A549 (cell line): ENCODE measurements at regions not wholly inside any gene's neighbourhood (a gene's known extent, or its start where the extent isn't known, plus 50 kb on each side); places are given as distances from the start of the nearest gene placed in this dataset.

Source experiments
- ATAC-seq, 2 experiments: fragments of 200-7000 bp in 1 of 2; fragments of >200 bp in 1 of 2; cut with Nextera tagmentation in 1 of 2; cut with Tn5 transposase in 1 of 2; 3 replicates each; pipeline versions ENCODE4 v1.8.0 to v1.9.1; 2018 to 2020; ENCODE audit warnings: mild to moderate bottlenecking in 1 of 2, moderate library complexity in 1 of 2
- CTCF ChIA-PET: fragments of 300-600 bp; sonication (Branson Sonifier 250); formaldehyde crosslinking; extraction: SDS; loops from one replicate; lab custom pipeline; 2021; ENCODE audit warnings: antibody characterized with exemption, inconsistent platforms; lab: Yijun Ruan, JAX
- POLR2A ChIA-PET: fragments of 350-600 bp; formaldehyde crosslinking; extraction: SDS; loops from one replicate; lab custom pipeline; 2021; ENCODE audit warnings: antibody characterized with exemption, inconsistent platforms; lab: Yijun Ruan, JAX
- DNase-seq, 2 experiments: peaks; one replicate each; pipeline versions ENCODE4 v3.0.0 to v3.0.0-alpha.2; 2011 to 2016; ENCODE audit warnings: low read depth in 1 of 2, low spot score in 1 of 2
- FAIRE-seq: peaks from 2 replicates; lab custom pipeline; 2011; peaks lifted over from hg19 to GRCh38; lab: Jason Lieb, UNC
- H3K27ac ChIP-seq, 2 experiments: fragments of >200 bp; sonication (Bioruptor Twin); formaldehyde crosslinking; 3 replicates each; pipeline ENCODE4 v1.5.1; 2016 to 2017
- H3K4me1 ChIP-seq: fragments of >200 bp; sonication (Bioruptor Twin); formaldehyde crosslinking; 3 replicates; pipeline ENCODE4 v1.6.1; 2016
- H3K4me2 ChIP-seq: fragments of >200 bp; sonication (Bioruptor Twin); formaldehyde crosslinking; 3 replicates; pipeline ENCODE4 v1.6.1; 2016
- H3K4me3 ChIP-seq: fragments of >200 bp; sonication (Bioruptor Twin); formaldehyde crosslinking; 3 replicates; pipeline ENCODE4 v1.5.1; 2016
- H3K9me3 ChIP-seq: fragments of >200 bp; sonication (Bioruptor Twin); formaldehyde crosslinking; 3 replicates; pipeline ENCODE4 v1.6.1; 2016
- CBX2 ChIP-seq: fragments of 200-600 bp; sonication (generic); IDR thresholded peaks from 2 replicates; pipeline ENCODE4 v1.6.1; 2016; ENCODE audit warnings: low read depth, mild to moderate bottlenecking, borderline replicate concordance
- CBX8 ChIP-seq: fragments of 200-600 bp; sonication (generic); IDR thresholded peaks from 2 replicates; pipeline ENCODE4 v1.6.1; 2016
- CEBPB ChIP-seq, 2 experiments: fragments of >200 bp in 1 of 2; sonication (Bioruptor Twin) in 1 of 2; formaldehyde crosslinking in 1 of 2; IDR thresholded peaks; 2 replicates each; pipeline ENCODE4 v1.6.1; 2012 to 2016
- CHD2 ChIP-seq: fragments of 150-350 bp; IDR thresholded peaks from 2 replicates; pipeline ENCODE4 v1.6.1; 2014; ENCODE audit warnings: low read length; ENCODE audit not compliant: partially characterized antibody
- CHD4 ChIP-seq: fragments of 200-600 bp; sonication (generic); IDR thresholded peaks from 2 replicates; pipeline ENCODE4 v1.6.1; 2016; ENCODE audit warnings: antibody characterized with exemption, mild to moderate bottlenecking, borderline replicate concordance
- EP300 ChIP-seq, 2 experiments: fragments of >200 bp; sonication (Bioruptor Twin); formaldehyde crosslinking; IDR thresholded peaks; 2 replicates in 1 of 2; 3 replicates in 1 of 2; pipeline ENCODE4 v1.6.1; 2016 to 2017
- ESRRA ChIP-seq: fragments of 150-350 bp; IDR thresholded peaks from 2 replicates; pipeline ENCODE4 v1.6.1; 2014; ENCODE audit warnings: mild to moderate bottlenecking, low read length, borderline replicate concordance
- GATA3 ChIP-seq: IDR thresholded peaks from 2 replicates; pipeline ENCODE4 v1.6.1; 2012; ENCODE audit warnings: borderline replicate concordance
- HEYL ChIP-seq: fragments of 250-450 bp; sonication (Bioruptor Pico); IDR thresholded peaks from 2 replicates; pipeline ENCODE4 v1.8.0; 2021; ENCODE audit warnings: mild to moderate bottlenecking, moderate library complexity
- HOXA7 ChIP-seq: fragments of 250-450 bp; sonication (Bioruptor Pico); IDR thresholded peaks from 2 replicates; pipeline ENCODE4 v1.5.0; 2020; ENCODE audit warnings: mild to moderate bottlenecking, moderate library complexity
- JUN ChIP-seq, 2 experiments: fragments of >200 bp; sonication (Bioruptor Twin); formaldehyde crosslinking; IDR thresholded peaks; 2 replicates in 1 of 2; 3 replicates in 1 of 2; pipeline ENCODE4 v1.6.1; 2016 to 2017
- MAFK ChIP-seq: fragments of 450-650 bp; IDR thresholded peaks from 2 replicates; pipeline ENCODE4 v1.6.1; 2014; ENCODE audit not compliant: partially characterized antibody
- MAX ChIP-seq: IDR thresholded peaks from 2 replicates; pipeline ENCODE4 v1.6.1; 2012
- MYC ChIP-seq: IDR thresholded peaks from 2 replicates; pipeline ENCODE4 v1.6.1; 2012; ENCODE audit warnings: mild to moderate bottlenecking, inconsistent platforms, low read length, improper control_type of control experiment, borderline replicate concordance
- NFE2L2 ChIP-seq: fragments of 150-350 bp; conservative IDR thresholded peaks from 2 replicates; pipeline ENCODE4 v1.6.1; 2014; ENCODE audit warnings: low read length
- NPAS2 ChIP-seq: fragments of 250-450 bp; sonication (Bioruptor Pico); IDR thresholded peaks from 2 replicates; pipeline ENCODE4 v1.8.0; 2022; ENCODE audit warnings: mild to moderate bottlenecking, moderate library complexity, borderline replicate concordance
- NR3C1 ChIP-seq: fragments of >200 bp; sonication (Bioruptor Twin); formaldehyde crosslinking; IDR thresholded peaks from 3 replicates; pipeline ENCODE4 v1.6.1; 2017
- PHF8 ChIP-seq: fragments of 200-600 bp; sonication (generic); IDR thresholded peaks from 2 replicates; pipeline ENCODE4 v1.6.1; 2016; ENCODE audit warnings: low read depth, mild to moderate bottlenecking, antibody characterized with exemption, moderate library complexity, borderline replicate concordance
- POLR2AphosphoS2 ChIP-seq: conservative IDR thresholded peaks from 2 replicates; pipeline ENCODE4 v1.6.1; 2012; ENCODE audit warnings: low read length, improper control_type of control experiment, inconsistent platforms
- RAD21 ChIP-seq, 2 experiments: fragments of >200 bp in 1 of 2; sonication (Bioruptor Twin) in 1 of 2; formaldehyde crosslinking in 1 of 2; IDR thresholded peaks in 1 of 2; conservative IDR thresholded peaks in 1 of 2; 2 replicates in 1 of 2; 3 replicates in 1 of 2; pipeline ENCODE4 v1.6.1; 2012 to 2018; ENCODE audit warnings: inconsistent platforms in 1 of 2
- SMC3 ChIP-seq: fragments of >200 bp; sonication (Bioruptor Twin); formaldehyde crosslinking; IDR thresholded peaks from 3 replicates; pipeline ENCODE4 v1.6.1; 2018; ENCODE audit warnings: inconsistent platforms
- SREBF2 ChIP-seq: fragments of 450-650 bp; IDR thresholded peaks from 2 replicates; pipeline ENCODE4 v1.6.1; 2014; ENCODE audit warnings: mild to moderate bottlenecking, moderate library complexity
- TP53 ChIP-seq: fragments of 250-450 bp; sonication (Bioruptor Pico); IDR thresholded peaks from 2 replicates; pipeline ENCODE4 v1.5.0; 2021; ENCODE audit warnings: mild to moderate bottlenecking, moderate library complexity
- ZC3H11A ChIP-seq: fragments of 450-650 bp; IDR thresholded peaks from 2 replicates; pipeline ENCODE4 v1.6.1; 2014; ENCODE audit warnings: antibody characterized with exemption, mild to moderate bottlenecking
- ZFP36 ChIP-seq: fragments of 450-650 bp; IDR thresholded peaks from 2 replicates; pipeline ENCODE4 v1.6.1; 2014; ENCODE audit warnings: borderline replicate concordance; ENCODE audit not compliant: partially characterized antibody
- ZNF302 ChIP-seq: fragments of 250-450 bp; sonication (Bioruptor Pico); IDR thresholded peaks from 2 replicates; pipeline ENCODE4 v1.9.0; 2021; ENCODE audit warnings: inconsistent platforms, mild to moderate bottlenecking, moderate library complexity
- ZSCAN20 ChIP-seq: fragments of 250-450 bp; sonication (Bioruptor Pico); IDR thresholded peaks from 2 replicates; pipeline ENCODE4 v1.8.0; 2022; ENCODE audit warnings: mild to moderate bottlenecking, moderate library complexity
- WGBS: methylation state at CpG from one replicate; pipeline ENCODE4 v1.1.6; 2017; ENCODE audit errors: missing lambda C conversion rate; 5-methylcytosine and 5-hydroxymethylcytosine counted together
- TF ChIP-seq, protein P1 (sequence below): IDR thresholded peaks from 2 replicates; pipeline ENCODE4 v1.6.1; 2012; ENCODE audit warnings: low read depth, borderline replicate concordance
- TF ChIP-seq, protein P2 (sequence below): fragments of >200 bp; sonication (Bioruptor Twin); formaldehyde crosslinking; IDR thresholded peaks from 2 replicates; pipeline ENCODE4 v1.6.1; 2016

GRCh38 chr1:170310014-170310405, 164.3 kb downstream of the NTMT2 start:
- Histone ChIP-seq H3K4me3 (no peak overlapping the region), H3K4me2 (no peak overlapping the region), H3K9me3 (no peaks in the 10 kb centered on the region), H3K4me1 (no peaks in the 10 kb centered on the region), H3K27ac (no peak overlapping the region)
- POLR2A ChIA-PET: no interaction called here
- 0% methylated on average over 1 of the region's 1 CpG for WGBS
- no peak for DNase-seq
- no peak for ATAC-seq
- CTCF ChIA-PET: no interaction called here
- no peak for FAIRE-seq
- TF ChIP-seq MAX: no peak
- TF ChIP-seq ESRRA: no peak
- TF ChIP-seq GATA3: no peak
- TF ChIP-seq NR3C1: no peak
- no peak for TF ChIP-seq CHD4
- TF ChIP-seq CBX2: no peak
- TF ChIP-seq SREBF2: no peak
- no peak for TF ChIP-seq MAFK
- TF ChIP-seq RAD21 (conservative IDR thresholded peaks at IDR 0.05 in 1 of 2, IDR thresholded peaks at IDR 0.05 in 1 of 2): no peak
- no peak for TF ChIP-seq NFE2L2
- TF ChIP-seq TP53 (CRISPR knock-in tag): no peak
- no peak for TF ChIP-seq JUN (IDR thresholded peaks at IDR 0.05)
- TF ChIP-seq ZSCAN20 (CRISPR knock-in tag): no peak
- TF ChIP-seq, protein P1, sequence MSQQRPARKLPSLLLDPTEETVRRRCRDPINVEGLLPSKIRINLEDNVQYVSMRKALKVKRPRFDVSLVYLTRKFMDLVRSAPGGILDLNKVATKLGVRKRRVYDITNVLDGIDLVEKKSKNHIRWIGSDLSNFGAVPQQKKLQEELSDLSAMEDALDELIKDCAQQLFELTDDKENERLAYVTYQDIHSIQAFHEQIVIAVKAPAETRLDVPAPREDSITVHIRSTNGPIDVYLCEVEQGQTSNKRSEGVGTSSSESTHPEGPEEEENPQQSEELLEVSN: no peak
- no peak for TF ChIP-seq PHF8

GRCh38 chr1:170310951-170311350, 165.2 kb downstream of the NTMT2 start:
- DNase-seq (no peak), FAIRE-seq (no peak), ATAC-seq (no peak)
- 0% methylated on average over 1 of the region's 1 CpG for WGBS
- Histone ChIP-seq H3K4me1 (no peaks in the 10 kb centered on the region), H3K4me3 (no peak overlapping the region), H3K27ac (no peak overlapping the region), H3K9me3 (no peaks in the 10 kb centered on the region), H3K4me2 (no peak overlapping the region)
- ChIA-PET POLR2A (no interaction called here), CTCF (no interaction called here)
- TF ChIP-seq ZSCAN20 (CRISPR knock-in tag) (no peak), CHD2 (no peak), ESRRA (no peak), CBX2 (no peak), JUN (IDR thresholded peaks at IDR 0.05) (no peak), CBX8 (no peak), NPAS2 (no peak), EP300 (IDR thresholded peaks at IDR 0.05) (no peak), ZFP36 (no peak), CEBPB (IDR thresholded peaks at IDR 0.05) (no peak)
- TF ChIP-seq, protein P1: no peak

GRCh38 chr1:170313306-170313705, 167.5 kb downstream of the NTMT2 start:
- H3K4me2 ChIP-seq: no peak overlapping the region
- H3K4me1 ChIP-seq: no peaks in the 10 kb centered on the region
- FAIRE-seq: no peak
- no peak for DNase-seq
- no peak for TF ChIP-seq NR3C1
- TF ChIP-seq HEYL (CRISPR knock-in tag): no peak
- no peak for TF ChIP-seq MAFK
- TF ChIP-seq GATA3: no peak
- TF ChIP-seq PHF8: no peak
- TF ChIP-seq CHD4: no peak
- TF ChIP-seq NFE2L2: no peak
- no peak for TF ChIP-seq ZNF302 (CRISPR knock-in tag)
- TF ChIP-seq POLR2AphosphoS2: no peak
- no peak for TF ChIP-seq CHD2
- TF ChIP-seq, protein P2, sequence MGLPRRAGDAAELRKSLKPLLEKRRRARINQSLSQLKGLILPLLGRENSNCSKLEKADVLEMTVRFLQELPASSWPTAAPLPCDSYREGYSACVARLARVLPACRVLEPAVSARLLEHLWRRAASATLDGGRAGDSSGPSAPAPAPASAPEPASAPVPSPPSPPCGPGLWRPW: no peak
- no peak for TF ChIP-seq HOXA7
- TF ChIP-seq MYC: no peak
- no peak for TF ChIP-seq ZC3H11A
- no peak for TF ChIP-seq SMC3
- no peak for TF ChIP-seq TP53 (CRISPR knock-in tag)
- TF ChIP-seq, all 56 proteins: peak for 0
- no peak overlapping the region for H3K27ac ChIP-seq
- 22% methylated on average over 3 of the region's 3 CpGs for WGBS
- ChIA-PET POLR2A (no interaction called here), CTCF (no interaction called here)
- no peak overlapping the region for H3K4me3 ChIP-seq
- ATAC-seq: no peak
- no peaks in the 10 kb centered on the region for H3K9me3 ChIP-seq
